SH-SY5Y (cell line): ENCODE measurements at regions not wholly inside any gene's neighbourhood (a gene's known extent, or its start where the extent isn't known, plus 50 kb on each side); places are given as distances from the start of the nearest gene placed in this dataset.

Experiments used
- GATA2 ChIP-seq: IDR thresholded peaks from 2 replicates; pipeline ENCODE4 v1.6.1; 2011; ENCODE audit warnings: mild to moderate bottlenecking, low read depth, low read length
- GATA3 ChIP-seq: IDR thresholded peaks from 2 replicates; pipeline ENCODE4 v1.6.1; 2011; ENCODE audit warnings: low read depth, mild to moderate bottlenecking, low read length, moderate library complexity

GRCh38 chr1:56169856-56170255 is 409.5 kb downstream of the PLPP3 start:
- TF ChIP-seq GATA2 = no peak
- TF ChIP-seq GATA3 = no peak

DNA sequence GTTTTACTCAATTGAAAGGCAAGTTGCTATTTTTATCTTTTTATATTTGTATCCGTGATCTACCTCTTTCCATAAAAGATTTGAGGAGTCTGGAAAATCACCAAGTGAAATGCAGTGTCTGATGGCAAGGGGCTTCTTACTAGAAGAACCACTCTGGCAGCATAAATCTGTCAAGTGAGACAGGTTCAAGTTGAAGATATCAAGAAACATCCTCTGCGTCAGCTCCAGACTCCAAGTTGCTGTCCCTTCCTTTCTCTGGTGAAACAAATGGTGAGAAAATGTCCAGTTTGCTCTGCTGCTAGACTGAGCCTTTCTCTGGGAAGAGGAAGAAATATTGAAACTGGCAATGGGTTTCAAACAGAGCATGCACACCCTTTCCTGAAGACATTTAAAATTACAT is 411.2 kb downstream of the PLPP3 start:
- TF ChIP-seq GATA2 (no peak), GATA3 (no peak)

DNA sequence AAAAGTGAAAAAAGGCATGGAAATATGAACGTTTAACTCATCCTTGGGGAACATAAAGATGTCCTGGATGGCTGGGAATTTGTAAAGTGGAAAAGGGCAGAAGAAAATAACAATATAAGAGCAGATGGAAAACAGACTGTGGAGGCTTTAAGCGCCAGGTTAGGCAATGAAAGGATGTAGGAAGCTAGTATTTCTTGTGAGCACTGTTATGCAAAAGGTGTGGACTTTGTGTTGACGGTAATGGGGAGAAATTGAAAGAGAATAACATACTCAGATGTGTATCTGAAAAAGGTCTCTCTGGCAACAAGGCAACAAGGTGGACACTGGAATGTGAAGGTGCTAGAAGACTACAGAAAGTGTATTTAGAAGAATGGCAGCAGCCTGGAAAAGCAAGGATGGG is 411.8 kb downstream of the PLPP3 start:
- TF ChIP-seq GATA2 = no peak
- TF ChIP-seq GATA3 = no peak

GRCh38 chr1:56160773-56161315 is 418.5 kb downstream of the PLPP3 start:
- TF ChIP-seq GATA2 (no peak), GATA3 (no peak)

DNA sequence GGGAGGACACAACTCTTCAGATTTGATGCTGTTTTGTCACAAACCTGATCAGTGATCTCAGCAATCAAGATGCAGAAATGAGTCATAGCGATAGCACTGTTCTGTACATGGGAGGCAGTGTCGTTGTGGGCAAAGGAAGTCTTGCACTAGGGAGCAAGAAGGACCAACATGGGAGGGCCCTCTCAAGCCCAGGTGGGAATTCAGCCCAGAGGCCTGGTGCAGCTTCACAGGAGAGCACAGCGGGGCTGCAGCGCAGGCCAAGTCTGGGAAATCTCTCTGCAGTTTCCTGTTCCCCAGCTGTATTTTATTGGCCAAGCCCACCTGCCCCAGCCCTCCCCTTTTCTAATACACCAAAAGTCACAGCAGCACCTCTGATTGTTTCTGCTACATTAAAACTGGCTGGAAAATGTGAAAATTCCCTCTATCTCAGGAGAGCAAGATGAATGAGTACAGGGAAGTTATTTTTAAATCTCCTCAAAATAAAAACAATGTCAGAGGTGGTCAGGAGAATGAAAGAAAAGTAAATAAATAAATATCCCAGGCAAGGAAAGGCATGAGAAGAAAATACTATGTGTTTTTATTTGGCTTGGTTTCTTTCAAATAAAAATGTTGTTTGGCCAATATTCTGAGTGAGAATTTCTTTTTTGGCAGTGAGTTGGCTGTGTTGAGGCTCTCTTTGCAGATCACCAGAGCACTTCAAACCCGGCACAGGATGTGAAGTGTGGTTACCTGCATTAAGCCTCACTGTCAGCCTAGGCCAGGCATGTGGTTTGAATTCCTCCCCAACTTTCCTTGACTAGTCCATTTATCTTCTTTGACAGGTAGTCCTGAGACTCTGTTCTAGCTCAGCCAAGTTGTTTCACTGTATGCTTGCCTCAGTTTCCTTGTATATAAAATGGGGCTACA is 422.1 kb downstream of the PLPP3 start:
- no peak for TF ChIP-seq GATA3
- no peak for TF ChIP-seq GATA2

- no peak for TF ChIP-seq GATA3
- TF ChIP-seq GATA2 = no peak
Observed at GRCh38 chr1:56153276-56153675, 426.1 kb downstream of the PLPP3 start.

DNA sequence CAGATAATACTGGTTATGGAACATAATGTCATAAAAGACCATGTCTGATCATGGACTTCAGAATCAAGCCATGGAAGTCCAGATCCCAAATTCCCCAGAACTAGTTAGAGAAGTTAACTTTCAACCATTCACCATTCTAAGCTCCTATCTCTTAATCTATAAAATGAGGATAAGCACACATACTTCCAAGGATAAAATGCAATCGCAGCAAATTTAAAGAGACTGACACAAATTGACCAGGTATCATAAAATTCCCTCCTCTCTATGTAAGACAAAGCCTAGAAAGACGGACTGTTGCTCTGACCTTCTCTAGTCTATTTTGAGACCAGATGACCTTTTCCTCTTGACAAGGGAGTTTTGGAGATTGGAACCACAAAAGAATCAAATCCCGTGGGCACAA is 426.7 kb downstream of the PLPP3 start:
- no peak for TF ChIP-seq GATA3
- no peak for TF ChIP-seq GATA2

DNA sequence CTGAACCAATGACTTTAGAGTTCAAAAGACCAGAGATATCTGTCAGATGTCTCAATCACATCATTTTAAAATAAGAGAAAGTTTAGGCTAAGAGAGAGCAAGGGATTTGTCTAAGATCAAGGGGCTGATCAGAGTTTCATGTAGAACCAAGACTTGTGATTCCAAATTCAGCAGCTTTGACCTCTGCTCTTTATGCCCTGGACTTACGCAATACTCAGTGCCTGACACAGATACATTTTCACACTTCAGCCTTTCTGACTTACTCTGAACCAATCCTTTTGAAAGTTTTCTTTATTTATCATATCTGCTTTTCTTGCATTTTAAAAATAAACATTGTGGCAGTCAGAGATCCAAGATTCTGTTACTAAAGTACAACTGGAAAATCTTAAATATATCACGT is 428.0 kb downstream of the PLPP3 start:
- no peak for TF ChIP-seq GATA3
- no peak for TF ChIP-seq GATA2

- TF ChIP-seq GATA3 (no peak), GATA2 (no peak)
Observed at GRCh38 chr1:56150441-56151215, 428.7 kb downstream of the PLPP3 start.

GRCh38 chr1:56149761-56150160 is 429.6 kb downstream of the PLPP3 start:
- TF ChIP-seq GATA2 = no peak
- TF ChIP-seq GATA3 = no peak

DNA sequence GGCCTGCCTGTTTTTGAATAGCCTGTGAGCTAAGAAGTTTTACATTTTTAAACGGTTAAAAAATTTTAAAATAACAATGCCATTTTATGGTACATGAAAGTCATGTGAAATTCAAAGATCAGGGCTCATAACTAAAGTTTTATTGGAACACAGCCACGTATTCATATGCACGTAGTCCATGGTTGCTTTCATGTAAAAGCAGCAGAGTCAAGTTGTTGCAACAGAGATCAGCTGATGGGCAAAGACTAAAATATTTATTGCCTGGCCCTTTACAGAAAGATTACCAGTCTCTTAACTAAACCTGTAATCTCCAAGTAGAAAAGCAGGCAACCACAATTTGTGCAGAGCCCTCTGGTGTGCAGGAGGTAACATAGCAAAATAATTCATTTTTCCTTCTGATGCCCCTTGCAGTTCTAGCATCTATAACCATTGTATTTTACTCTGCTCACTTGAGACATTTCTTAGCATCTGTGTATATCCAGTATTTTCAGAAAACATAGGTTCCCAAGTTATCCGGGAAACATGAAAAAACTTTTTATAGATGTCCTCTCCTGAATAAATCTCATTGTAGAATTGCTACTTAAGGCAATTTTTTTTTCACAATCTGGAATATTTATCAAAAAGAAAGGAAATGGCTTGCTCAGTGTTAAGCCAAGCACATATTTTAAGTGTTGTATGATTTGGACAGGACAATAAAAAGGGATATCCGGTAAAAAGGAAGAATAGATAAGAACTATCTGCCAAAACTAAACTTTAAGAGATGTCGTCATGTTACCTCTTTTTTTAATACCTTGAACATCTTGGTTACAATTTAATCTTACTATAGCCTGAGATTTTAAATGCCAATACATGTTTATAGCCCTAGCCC is 430.8 kb downstream of the PLPP3 start:
- TF ChIP-seq GATA2 (no peak), GATA3 (no peak)

DNA sequence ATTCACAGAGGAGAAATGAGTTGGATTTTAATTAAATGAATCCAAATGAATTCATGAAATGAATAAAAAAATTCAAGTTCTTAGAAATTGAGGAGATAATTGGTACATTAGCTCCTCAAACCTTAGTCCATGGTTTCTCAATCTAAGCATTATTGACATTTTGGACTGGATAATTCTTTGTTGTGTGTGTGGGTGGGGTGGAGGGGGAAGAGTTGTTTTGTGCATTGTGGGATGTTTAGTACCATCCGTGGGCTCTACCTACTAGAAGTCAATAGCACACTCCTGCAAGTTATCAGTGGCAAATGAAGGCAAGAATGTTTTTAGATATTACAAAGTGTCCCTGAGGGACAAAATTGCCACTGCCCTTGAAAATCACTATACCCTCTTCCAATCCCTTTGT is 431.9 kb downstream of the PLPP3 start:
- TF ChIP-seq GATA3 (no peak), GATA2 (no peak)

DNA sequence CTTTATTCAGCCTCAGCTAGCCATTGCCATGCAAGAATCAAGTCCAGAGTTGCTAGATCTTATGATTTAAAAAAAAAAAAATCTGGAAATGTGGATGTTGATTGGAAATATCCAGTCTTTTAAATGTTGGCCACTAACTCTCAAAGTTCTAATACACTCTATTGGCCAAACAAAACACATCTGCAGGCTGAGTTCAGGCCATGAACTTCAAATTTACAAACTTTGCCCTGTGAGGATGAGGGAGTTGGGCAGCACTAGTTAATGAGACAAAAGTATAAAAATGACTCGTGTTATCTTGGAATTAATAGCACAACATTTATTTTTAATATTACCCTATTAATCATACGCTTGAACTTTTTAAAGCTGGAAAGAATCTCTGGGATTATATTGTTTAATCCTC is 432.3 kb downstream of the PLPP3 start:
- TF ChIP-seq GATA2 = no peak
- TF ChIP-seq GATA3 = no peak

GRCh38 chr1:56146449-56146848 is 432.9 kb downstream of the PLPP3 start:
- TF ChIP-seq GATA2 (no peak), GATA3 (no peak)
